ENCODE measurements at regions not wholly inside any gene's neighbourhood (a gene's known extent, or its start where the extent isn't known, plus 50 kb on each side); places are given as distances from the start of the nearest gene placed in this dataset.

GRCh38 chr13:90526711-90527110 is 820.8 kb upstream of the MIR17HG start:
- no peak for DNase-seq

GRCh38 chr13:90531744-90532143 is 815.7 kb upstream of the MIR17HG start:
- DNase-seq, result no peak

DNA sequence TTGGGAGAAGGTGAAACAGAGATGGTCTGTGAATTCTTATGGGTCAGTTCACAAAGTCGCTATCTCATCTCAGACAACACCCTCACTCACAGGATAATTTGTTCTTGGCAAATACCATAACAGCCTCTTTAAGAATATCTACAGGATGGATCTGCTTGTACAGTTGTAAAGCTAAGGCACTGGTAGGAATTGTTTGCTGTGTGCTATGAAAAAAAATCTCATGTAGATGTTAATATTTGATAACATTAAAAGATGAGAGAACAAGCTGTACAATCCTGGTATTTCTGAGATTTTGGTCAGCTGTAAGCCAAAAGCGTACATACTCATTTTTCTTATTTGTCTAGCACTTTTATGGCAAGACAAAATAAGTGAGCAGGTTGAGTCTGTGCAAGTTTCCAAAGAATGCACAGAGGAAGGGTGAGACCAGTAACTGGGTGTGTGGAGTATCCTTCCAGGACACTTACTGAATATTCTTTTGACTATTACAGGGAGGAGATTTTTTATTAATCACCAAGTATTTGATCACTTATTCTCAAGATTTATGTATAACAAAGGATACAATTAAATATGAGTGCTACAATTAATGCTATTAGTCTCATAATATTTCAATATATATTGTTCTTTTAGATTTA is 814.5 kb upstream of the MIR17HG start:
- no peak for DNase-seq

GRCh38 chr13:90533866-90534265 is 813.6 kb upstream of the MIR17HG start:
- no peak for DNase-seq

DNA sequence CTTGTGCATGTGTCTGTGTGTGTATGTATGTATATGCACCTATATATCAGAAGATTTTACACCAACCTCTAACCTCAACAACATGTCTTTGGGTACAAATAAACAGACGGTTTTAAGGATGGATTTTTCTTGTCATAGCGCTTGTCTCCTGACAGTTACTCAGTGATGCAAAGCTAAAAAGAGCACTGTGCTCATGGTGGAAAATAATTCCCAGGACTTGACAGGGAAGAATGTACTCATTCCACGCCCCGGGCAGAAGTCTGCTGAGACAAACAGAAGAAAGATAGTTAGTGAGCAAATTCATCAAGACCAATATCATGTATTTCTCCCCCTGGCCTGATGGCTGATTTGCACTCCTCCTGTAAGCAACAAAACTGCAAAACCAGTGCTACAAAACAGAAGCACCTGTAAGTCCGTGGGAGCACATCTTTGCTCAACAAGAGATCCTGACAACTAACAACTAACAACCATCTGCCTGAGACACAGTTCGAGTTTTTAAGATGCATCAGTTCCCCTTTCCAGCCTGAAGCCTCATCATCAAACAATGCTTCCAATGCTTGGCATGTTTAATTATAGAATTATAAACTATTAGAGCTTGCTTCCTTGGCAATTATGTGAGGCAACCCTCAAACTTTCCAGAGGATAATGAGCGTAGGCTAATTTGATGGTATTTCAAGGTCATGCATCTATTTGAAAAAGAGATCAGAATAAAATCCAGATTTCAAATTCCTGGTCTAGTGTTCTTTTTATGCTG is 812.7 kb upstream of the MIR17HG start:
- no peak for DNase-seq

GRCh38 chr13:90535421-90535820 is 812.1 kb upstream of the MIR17HG start:
- DNase-seq, result no peak

GRCh38 chr13:90538063-90538462 is 809.4 kb upstream of the MIR17HG start:
- DNase-seq, result no peak

DNA sequence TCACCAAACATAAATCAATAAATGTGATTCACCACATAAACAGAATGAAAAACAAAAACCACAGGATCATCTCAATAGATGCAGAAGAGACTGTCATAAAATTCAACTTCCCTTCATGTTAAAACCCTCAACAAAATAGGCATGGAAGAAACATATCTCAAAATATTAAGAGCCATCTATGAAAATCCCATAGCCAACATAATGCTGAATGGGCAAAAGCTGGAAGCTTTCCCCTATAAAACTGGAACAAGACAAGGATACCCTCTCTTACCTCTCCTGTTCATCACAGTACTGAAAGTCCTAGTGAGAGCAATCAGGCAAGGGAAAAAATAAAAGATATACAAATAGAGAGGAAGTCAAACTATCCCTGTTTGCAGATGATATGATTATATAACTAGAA is 806.1 kb upstream of the MIR17HG start:
- DNase-seq, result no peak

- DNase-seq, result no peak
These were observed 804.5 kb upstream of the MIR17HG start for GRCh38 chr13:90542959-90543505.

DNA sequence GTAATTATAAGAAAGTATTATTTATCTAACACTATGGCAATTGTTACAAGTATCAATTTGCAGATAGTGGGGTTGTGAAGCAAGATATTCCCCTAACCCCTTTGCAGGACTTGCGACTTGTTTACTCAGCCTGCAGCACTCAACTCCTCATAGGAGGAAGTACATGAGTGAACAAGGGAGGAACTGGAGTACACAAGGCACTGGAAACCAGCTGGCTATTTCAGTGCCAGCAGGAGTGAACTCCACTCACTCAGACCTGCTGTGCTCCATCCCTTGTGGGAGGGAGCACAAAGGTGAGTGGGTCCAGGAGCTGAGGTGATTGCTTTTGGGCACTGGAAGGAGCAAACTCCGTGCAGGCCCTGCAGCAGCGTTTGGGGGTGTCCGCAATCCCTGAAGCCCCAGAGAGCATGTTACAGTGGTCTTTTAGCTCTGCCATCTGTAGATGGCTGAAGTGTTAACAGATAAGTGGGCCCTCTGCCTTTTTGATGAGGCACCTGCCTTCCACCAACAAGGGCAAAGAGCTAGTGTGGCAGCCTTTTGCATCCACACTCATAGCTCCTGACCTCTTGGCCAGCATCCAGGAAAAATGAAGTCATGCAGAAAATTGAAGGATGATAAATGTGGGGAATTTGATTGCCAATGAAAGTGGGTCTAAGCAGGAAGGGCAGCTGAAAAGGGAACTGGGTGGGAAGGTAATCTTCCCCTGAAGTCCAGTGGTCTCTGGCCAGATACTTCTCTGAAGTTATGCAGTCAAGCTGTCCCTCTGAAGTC is 802.2 kb upstream of the MIR17HG start:
- no peak for DNase-seq

DNA sequence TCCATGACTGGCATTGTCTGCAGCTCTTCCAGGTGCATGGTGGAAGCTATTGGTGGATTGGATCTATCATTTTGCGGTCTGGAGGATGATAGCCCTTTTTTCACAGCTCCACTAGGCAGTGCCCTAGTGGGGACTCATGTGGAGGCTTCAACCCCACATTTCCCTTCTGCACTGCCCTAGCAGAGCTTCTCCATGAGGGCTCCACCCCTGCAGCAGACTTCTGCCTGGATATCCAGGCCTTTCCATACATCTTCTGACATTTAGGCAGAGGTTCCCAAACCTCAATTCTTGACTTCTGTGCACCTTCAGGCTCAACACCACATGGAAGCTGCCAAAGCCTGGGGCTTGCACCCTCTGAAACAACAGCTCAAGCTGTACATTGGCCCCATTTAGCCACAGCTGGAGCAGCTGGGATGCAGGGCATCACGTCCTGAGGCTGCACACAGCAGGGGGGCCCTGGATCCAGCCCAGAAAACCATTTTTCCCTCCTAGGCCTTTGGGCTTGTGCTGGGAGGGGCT is 800.2 kb upstream of the MIR17HG start:
- no peak for DNase-seq

DNA sequence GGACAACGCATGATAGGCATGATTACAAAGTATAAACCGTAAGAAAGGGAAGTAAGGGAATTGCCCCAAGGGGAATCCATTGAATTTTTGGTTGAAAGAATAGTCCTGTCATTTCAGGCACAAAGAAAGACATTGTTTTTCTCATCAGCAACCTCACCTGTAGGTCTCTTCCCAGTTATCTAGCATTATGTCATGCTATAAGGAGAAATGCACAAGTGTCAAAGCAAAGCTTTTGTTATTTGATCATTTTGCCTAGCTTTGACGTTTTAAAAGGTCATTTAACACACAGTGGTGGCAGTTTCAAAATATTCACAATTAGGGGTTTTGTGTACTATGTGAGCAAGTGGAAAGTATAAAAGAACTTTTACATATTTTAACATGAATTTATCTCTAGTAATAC is 796.2 kb upstream of the MIR17HG start:
- no peak for DNase-seq

DNA sequence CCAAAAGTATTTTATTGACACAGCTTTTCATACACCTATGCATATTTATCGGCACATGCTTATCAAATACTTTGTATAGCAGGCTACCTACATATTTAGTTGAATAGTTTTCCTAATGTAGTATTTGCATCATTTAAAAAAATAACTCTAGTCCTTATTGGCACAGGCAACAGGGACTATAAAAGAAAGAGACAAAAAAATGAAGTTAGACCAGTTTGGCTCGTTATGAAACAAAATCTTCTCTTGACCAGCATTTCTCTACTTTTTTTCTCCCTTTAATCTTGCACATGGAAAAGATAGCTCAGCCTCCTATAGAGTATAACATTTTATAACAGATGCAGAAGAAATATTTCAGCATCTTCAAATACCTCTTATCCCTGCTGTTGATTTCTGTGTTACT is 794.8 kb upstream of the MIR17HG start:
- DNase-seq, result peak; percentile 34

DNA sequence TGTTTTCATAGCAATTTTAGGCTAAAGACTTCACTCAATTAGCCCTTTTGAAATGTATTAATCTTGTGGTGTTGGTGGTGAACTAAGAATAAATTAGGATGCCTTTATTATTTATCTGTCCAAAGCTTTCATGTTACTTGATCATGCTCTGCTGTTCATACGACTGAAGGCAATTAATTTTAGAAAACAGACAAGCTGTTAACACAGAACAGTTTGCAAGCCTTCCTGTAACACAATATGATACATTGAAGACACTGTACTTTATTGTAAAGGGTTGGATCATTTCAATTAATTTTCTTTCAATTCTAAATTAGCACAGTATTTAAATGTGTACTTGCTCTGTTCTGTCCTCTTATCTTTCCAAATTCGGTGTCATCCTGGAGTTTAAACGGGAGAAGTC is 794.3 kb upstream of the MIR17HG start:
- DNase-seq, result no peak

- no peak for DNase-seq
These were observed 789.9 kb upstream of the MIR17HG start for GRCh38 chr13:90557626-90558025.

- no peak for DNase-seq
These were observed 785.0 kb upstream of the MIR17HG start for GRCh38 chr13:90562443-90562842.

- DNase-seq, result no peak
These were observed 783.4 kb upstream of the MIR17HG start for GRCh38 chr13:90564096-90564495.

GRCh38 chr13:90564566-90564965 is 782.9 kb upstream of the MIR17HG start:
- DNase-seq, result no peak

GRCh38 chr13:90565985-90566713 is 781.3 kb upstream of the MIR17HG start:
- no peak for DNase-seq

- DNase-seq, result no peak
These were observed 779.3 kb upstream of the MIR17HG start for GRCh38 chr13:90568165-90568564.

GRCh38 chr13:90576067-90576466 is 771.4 kb upstream of the MIR17HG start:
- DNase-seq, result no peak

DNA sequence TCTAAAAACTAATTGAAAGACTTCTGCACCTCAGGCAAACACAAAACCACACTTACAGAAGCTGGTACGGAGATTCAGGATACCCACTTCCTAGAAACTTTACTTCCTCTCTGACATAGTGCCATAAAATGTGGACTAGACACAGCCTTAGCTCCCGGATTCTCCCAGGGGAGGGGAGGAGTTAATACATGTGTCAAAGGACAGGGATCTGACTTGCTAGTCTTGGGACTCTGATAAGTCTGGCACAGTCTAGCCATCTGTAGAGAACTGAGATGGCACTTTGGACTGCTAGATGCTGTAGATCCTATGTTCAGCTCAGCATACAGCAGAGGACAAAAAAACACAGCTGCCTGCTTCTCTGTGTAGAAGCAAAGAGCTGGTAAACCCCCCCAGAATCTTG is 769.8 kb upstream of the MIR17HG start:
- DNase-seq, result no peak

- DNase-seq, result no peak
These were observed 762.1 kb upstream of the MIR17HG start for GRCh38 chr13:90585392-90585791.
